ENCODE measurements at regions not wholly inside any gene's neighbourhood (a gene's known extent, or its start where the extent isn't known, plus 50 kb on each side); places are given as distances from the start of the nearest gene placed in this dataset.

DNA sequence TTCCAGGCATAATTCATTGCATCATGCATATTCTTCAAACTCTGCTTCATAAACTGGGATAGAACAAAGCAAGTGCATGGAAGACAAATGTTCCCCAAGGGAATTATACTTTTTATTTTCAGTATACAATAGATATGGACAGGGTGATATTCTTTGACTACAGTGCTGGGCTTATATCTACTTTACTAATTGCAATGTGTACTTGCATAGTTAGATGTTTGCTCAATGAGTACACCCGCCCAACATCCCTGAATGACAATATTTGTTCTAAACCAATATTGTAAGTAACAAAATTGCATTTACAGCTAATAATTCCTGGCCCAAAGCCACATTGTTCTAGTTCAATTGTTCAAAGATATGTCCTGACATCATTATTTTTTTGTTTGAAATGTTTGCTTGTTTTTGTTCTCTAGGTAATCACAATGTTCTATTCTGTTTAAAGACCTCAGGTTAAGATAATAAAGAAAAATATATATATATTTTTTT is 171.4 kb downstream of the PTN start:
- no peaks in the 10 kb centered on the region for H4K20me1 ChIP-seq (ENCODE audit: insufficient read depth, poor library complexity, severe bottlenecking)
- no peaks in the 10 kb centered on the region for H3K9me3 ChIP-seq (ENCODE audit: low read depth)
- no peak overlapping the region for H2AFZ ChIP-seq
- H3K27ac ChIP-seq, result no peak overlapping the region
- H3K4me3 ChIP-seq, result no peak overlapping the region
- no peaks in the 10 kb centered on the region for H3K4me1 ChIP-seq (ENCODE audit: insufficient read depth)
- no peaks in the 10 kb centered on the region for H3K27me3 ChIP-seq
- 52% methylated on average over 1 of the region's 1 CpG for WGBS (ENCODE audit: low lambda C conversion rate, missing lambda C conversion rate)
- TF ChIP-seq EZH2phosphoT487 (IDR thresholded peaks at IDR 0.05; ENCODE audit: low read depth, severe bottlenecking, unreplicated experiment) (no peak), EZH2 (IDR thresholded peaks at IDR 0.05; ENCODE audit: borderline replicate concordance) (no peak)
- TF ChIP-seq, protein P1, sequence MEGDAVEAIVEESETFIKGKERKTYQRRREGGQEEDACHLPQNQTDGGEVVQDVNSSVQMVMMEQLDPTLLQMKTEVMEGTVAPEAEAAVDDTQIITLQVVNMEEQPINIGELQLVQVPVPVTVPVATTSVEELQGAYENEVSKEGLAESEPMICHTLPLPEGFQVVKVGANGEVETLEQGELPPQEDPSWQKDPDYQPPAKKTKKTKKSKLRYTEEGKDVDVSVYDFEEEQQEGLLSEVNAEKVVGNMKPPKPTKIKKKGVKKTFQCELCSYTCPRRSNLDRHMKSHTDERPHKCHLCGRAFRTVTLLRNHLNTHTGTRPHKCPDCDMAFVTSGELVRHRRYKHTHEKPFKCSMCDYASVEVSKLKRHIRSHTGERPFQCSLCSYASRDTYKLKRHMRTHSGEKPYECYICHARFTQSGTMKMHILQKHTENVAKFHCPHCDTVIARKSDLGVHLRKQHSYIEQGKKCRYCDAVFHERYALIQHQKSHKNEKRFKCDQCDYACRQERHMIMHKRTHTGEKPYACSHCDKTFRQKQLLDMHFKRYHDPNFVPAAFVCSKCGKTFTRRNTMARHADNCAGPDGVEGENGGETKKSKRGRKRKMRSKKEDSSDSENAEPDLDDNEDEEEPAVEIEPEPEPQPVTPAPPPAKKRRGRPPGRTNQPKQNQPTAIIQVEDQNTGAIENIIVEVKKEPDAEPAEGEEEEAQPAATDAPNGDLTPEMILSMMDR (IDR thresholded peaks at IDR 0.05; ENCODE audit: poor library complexity), result no peak
- no peaks in the 10 kb centered on the region for H3K36me3 ChIP-seq (replicated peaks; ENCODE audit: insufficient read depth, low read depth)
- no peak for DNase-seq (ENCODE audit: low spot score)
- H3K4me2 ChIP-seq, result no peak overlapping the region
- H3K9me2 ChIP-seq (replicated peaks; ENCODE audit: insufficient read depth), result no peaks in the 10 kb centered on the region
- no peaks in the 10 kb centered on the region for H3K79me2 ChIP-seq

DNA sequence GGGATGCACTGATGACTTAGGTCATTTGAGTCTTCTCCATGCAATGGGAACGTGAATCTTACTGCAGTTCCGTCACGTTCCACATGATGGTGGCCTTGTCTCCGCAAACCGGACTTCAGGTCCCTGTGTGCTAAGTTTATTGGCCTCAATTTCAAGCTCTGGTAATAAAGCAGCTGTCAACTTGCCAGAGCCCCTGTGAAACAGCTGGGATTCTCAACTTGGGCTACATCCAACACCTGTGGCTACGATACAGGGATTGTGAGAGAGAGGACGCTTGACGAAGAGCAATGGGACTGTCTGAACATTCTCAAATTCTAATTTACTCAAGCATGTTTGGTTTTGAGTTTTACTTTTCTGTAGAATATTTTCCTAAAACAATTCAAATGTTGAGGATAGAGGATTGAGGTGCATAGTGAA is 174.2 kb downstream of the PTN start:
- Histone ChIP-seq H3K4me2 (peak overlapping the region; percentile 2), H4K20me1 (ENCODE audit: insufficient read depth, poor library complexity, severe bottlenecking) (no peaks in the 10 kb centered on the region), H3K79me2 (no peaks in the 10 kb centered on the region), H3K4me3 (no peak overlapping the region), H3K9me3 (ENCODE audit: low read depth) (no peaks in the 10 kb centered on the region), H3K9me2 (replicated peaks; ENCODE audit: insufficient read depth) (no peaks in the 10 kb centered on the region), H3K36me3 (replicated peaks; ENCODE audit: insufficient read depth, low read depth) (no peaks in the 10 kb centered on the region), H3K27me3 (no peaks in the 10 kb centered on the region), H3K27ac (no peak overlapping the region), H3K4me1 (ENCODE audit: insufficient read depth) (no peaks in the 10 kb centered on the region), H2AFZ (no peak overlapping the region)
- TF ChIP-seq, protein P1 (IDR thresholded peaks at IDR 0.05; ENCODE audit: poor library complexity), result peak; percentile 77
- TF ChIP-seq EZH2 (IDR thresholded peaks at IDR 0.05; ENCODE audit: borderline replicate concordance), result no peak
- TF ChIP-seq EZH2phosphoT487 (IDR thresholded peaks at IDR 0.05; ENCODE audit: low read depth, severe bottlenecking, unreplicated experiment), result no peak
- WGBS (ENCODE audit: low lambda C conversion rate, missing lambda C conversion rate), result 8% methylated on average over 8 of the region's 8 CpGs
- peak; percentile 85 for DNase-seq (ENCODE audit: low spot score)

DNA sequence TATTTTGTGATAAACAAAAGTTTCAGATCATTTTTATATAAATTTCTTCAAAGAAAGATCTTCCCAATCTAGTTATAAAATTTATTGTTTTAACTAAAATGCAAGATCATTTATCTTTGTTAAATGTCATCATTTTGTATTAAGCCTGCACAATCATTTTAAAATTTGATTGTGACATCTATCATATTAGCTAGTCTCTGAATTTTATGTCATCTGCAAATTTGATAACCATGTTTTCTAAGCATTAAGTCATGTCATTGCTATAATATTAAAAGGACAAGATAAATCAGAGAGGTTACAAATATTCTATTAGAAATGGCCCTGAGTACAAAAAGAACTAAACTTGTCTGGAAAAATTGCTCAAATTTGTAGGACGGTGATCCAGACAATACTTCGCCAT is 175.9 kb downstream of the PTN start:
- no peaks in the 10 kb centered on the region for H3K36me3 ChIP-seq (replicated peaks; ENCODE audit: insufficient read depth, low read depth)
- H2AFZ ChIP-seq, result no peak overlapping the region
- no peak overlapping the region for H3K27ac ChIP-seq
- H3K9me3 ChIP-seq (ENCODE audit: low read depth), result no peaks in the 10 kb centered on the region
- no peak overlapping the region for H3K4me2 ChIP-seq
- no peaks in the 10 kb centered on the region for H3K9me2 ChIP-seq (replicated peaks; ENCODE audit: insufficient read depth)
- no peaks in the 10 kb centered on the region for H3K4me1 ChIP-seq (ENCODE audit: insufficient read depth)
- H3K4me3 ChIP-seq, result no peak overlapping the region
- H3K27me3 ChIP-seq, result no peaks in the 10 kb centered on the region
- WGBS (ENCODE audit: low lambda C conversion rate, missing lambda C conversion rate), result 92% methylated on average over 2 of the region's 2 CpGs
- H4K20me1 ChIP-seq (ENCODE audit: insufficient read depth, poor library complexity, severe bottlenecking), result no peaks in the 10 kb centered on the region
- no peaks in the 10 kb centered on the region for H3K79me2 ChIP-seq
- TF ChIP-seq, protein P1 (IDR thresholded peaks at IDR 0.05; ENCODE audit: poor library complexity), result no peak
- TF ChIP-seq EZH2phosphoT487 (IDR thresholded peaks at IDR 0.05; ENCODE audit: low read depth, severe bottlenecking, unreplicated experiment), result no peak
- DNase-seq (ENCODE audit: low spot score), result no peak

DNA sequence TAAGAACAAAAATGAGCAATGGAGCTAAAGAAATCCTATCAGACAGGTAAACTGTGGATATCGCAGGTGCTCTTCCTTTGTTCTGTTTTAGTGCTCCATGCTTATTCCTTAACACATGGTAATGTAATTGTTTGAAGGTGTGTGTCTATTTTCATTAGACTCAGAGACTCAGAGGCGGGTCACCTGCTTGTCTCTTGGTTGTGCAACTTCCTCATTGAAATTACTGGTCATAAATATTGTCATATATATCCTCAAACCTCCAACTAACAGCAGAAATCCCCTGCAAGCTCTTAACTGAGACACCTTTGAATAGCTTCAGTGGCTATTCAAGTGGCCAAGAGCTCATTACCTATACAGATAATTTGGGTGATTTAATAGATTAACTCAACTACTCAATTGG is 177.2 kb downstream of the PTN start:
- H3K4me3 ChIP-seq, result no peak overlapping the region
- no peaks in the 10 kb centered on the region for H3K9me3 ChIP-seq (ENCODE audit: low read depth)
- TF ChIP-seq EZH2phosphoT487 (IDR thresholded peaks at IDR 0.05; ENCODE audit: low read depth, severe bottlenecking, unreplicated experiment) (no peak), EZH2 (IDR thresholded peaks at IDR 0.05; ENCODE audit: borderline replicate concordance) (no peak)
- TF ChIP-seq, protein P1 (IDR thresholded peaks at IDR 0.05; ENCODE audit: poor library complexity), result no peak
- no peaks in the 10 kb centered on the region for H4K20me1 ChIP-seq (ENCODE audit: insufficient read depth, poor library complexity, severe bottlenecking)
- no peaks in the 10 kb centered on the region for H3K9me2 ChIP-seq (replicated peaks; ENCODE audit: insufficient read depth)
- H3K36me3 ChIP-seq (replicated peaks; ENCODE audit: insufficient read depth, low read depth), result no peaks in the 10 kb centered on the region
- no peaks in the 10 kb centered on the region for H3K79me2 ChIP-seq
- H2AFZ ChIP-seq, result no peak overlapping the region
- H3K27me3 ChIP-seq, result no peaks in the 10 kb centered on the region
- no peak overlapping the region for H3K27ac ChIP-seq
- DNase-seq (ENCODE audit: low spot score), result no peak
- no peak overlapping the region for H3K4me2 ChIP-seq
- 86% methylated on average over 2 of the region's 2 CpGs for WGBS (ENCODE audit: low lambda C conversion rate, missing lambda C conversion rate)
- H3K4me1 ChIP-seq (ENCODE audit: insufficient read depth), result no peaks in the 10 kb centered on the region
